SK-N-SH treated with all-trans-retinoic acid at 6 μM for 48 hours (cell line): ENCODE measurements at regions not wholly inside any gene's neighbourhood (a gene's known extent, or its start where the extent isn't known, plus 50 kb on each side); places are given as distances from the start of the nearest gene placed in this dataset.

Experiments
- CSRNP3 ChIP-seq: fragments of 250-450 bp; sonication (Bioruptor Pico); IDR thresholded peaks from 2 replicates; pipeline ENCODE4 v1.5.1; 2021; ENCODE audit warnings: mild to moderate bottlenecking, moderate library complexity
- ESRRG ChIP-seq: fragments of 250-450 bp; sonication (Bioruptor Pico); IDR thresholded peaks from 2 replicates; pipeline ENCODE4 v1.6.1; 2021; ENCODE audit warnings: mild to moderate bottlenecking
- ISL1 ChIP-seq: fragments of 250-450 bp; sonication (Bioruptor Pico); IDR thresholded peaks from 2 replicates; pipeline ENCODE4 v2.1.2; 2022; ENCODE audit warnings: mild to moderate bottlenecking, moderate library complexity
- PPARA ChIP-seq: fragments of 250-450 bp; sonication (Bioruptor Pico); IDR thresholded peaks from 2 replicates; pipeline ENCODE4 v1.5.0; 2020; ENCODE audit warnings: mild to moderate bottlenecking, borderline replicate concordance
- TSHZ2 ChIP-seq: fragments of 250-450 bp; sonication (Bioruptor Pico); IDR thresholded peaks from 2 replicates; pipeline ENCODE4 v1.5.0; 2020; ENCODE audit warnings: mild to moderate bottlenecking, moderate library complexity
- ZFP30 ChIP-seq: fragments of 450-650 bp; formaldehyde crosslinking; IDR thresholded peaks from 2 replicates; pipeline ENCODE4 v1.5.0; 2022; ENCODE audit warnings: mild to moderate bottlenecking, moderate library complexity

- TF ChIP-seq ZFP30 (CRISPR knock-in tag) (no peak), ESRRG (CRISPR knock-in tag) (no peak), ISL1 (CRISPR knock-in tag) (no peak), CSRNP3 (CRISPR knock-in tag) (no peak), TSHZ2 (CRISPR knock-in tag) (no peak), PPARA (CRISPR knock-in tag) (no peak)
Observed at GRCh38 chr2:236366397-236366796, 102.2 kb upstream of the ASB18 start.
